HepG2 (cell line): ENCODE measurements at regions not wholly inside any gene's neighbourhood (a gene's known extent, or its start where the extent isn't known, plus 50 kb on each side); places are given as distances from the start of the nearest gene placed in this dataset.

Experiments
- ATAC-seq: fragments of 200-7000 bp; cut with Tn5 transposase; 3 replicates; pipeline ENCODE4 v1.9.1; 2020; ENCODE audit warnings: mild to moderate bottlenecking, moderate library complexity
- BruUV-seq: library from RNA; stranded (reverse); fragments of 400-500 nt; replicated peaks from 2 replicates; lab custom pipeline; 2021; lab: Mats Ljungman, UMichigan
- CTCF ChIA-PET: fragments of 300-600 bp; formaldehyde crosslinking; extraction: SDS; loops from one replicate; lab custom pipeline; 2021; ENCODE audit warnings: low total read pairs, inconsistent platforms, low intra/inter-chr PET ratio; lab: Yijun Ruan, JAX
- POLR2A ChIA-PET: fragments of 350-600 bp; sonication (Branson Sonifier 250); formaldehyde crosslinking; loops from one replicate; lab custom pipeline; 2020; ENCODE audit warnings: antibody characterized with exemption, inconsistent platforms; lab: Yijun Ruan, JAX
- DNase-seq: peaks from one replicate; pipeline ENCODE4 v3.0.0-alpha.2; 2015; ENCODE audit warnings: low spot score
- FAIRE-seq: peaks from 3 replicates; lab custom pipeline; 2011; peaks lifted over from hg19 to GRCh38; lab: Jason Lieb, UNC
- H2AFZ ChIP-seq: one replicate; pipeline ENCODE4 v1.6.1; 2011; ENCODE audit warnings: low read length, inconsistent platforms
- H3K27ac ChIP-seq: fragments of 300-600 bp; 3 replicates; pipeline ENCODE4 v1.8.0; 2011; ENCODE audit warnings: mixed run types, mild to moderate bottlenecking, mixed read lengths, low read length, inconsistent platforms; ENCODE audit not compliant: insufficient read depth; ENCODE audit errors: extremely low read length
- H3K27me3 ChIP-seq, 2 experiments: fragments of 200-600 bp in 1 of 2; 2 replicates in 1 of 2; 3 replicates in 1 of 2; pipeline versions ENCODE4 v1.6.0 to v1.8.0; 2011; ENCODE audit warnings: low read length in 2 of 2, mild to moderate bottlenecking in 2 of 2, moderate library complexity in 2 of 2, inconsistent platforms in 1 of 2; ENCODE audit not compliant: insufficient read depth in 2 of 2, control insufficient read depth in 1 of 2
- H3K36me3 ChIP-seq, 2 experiments: fragments of 200-600 bp in 1 of 2; replicated peaks in 1 of 2; 2 replicates in 1 of 2; 3 replicates in 1 of 2; pipeline versions ENCODE4 v1.5.1 to v1.8.0; 2011; ENCODE audit warnings: low read length in 2 of 2, inconsistent platforms in 1 of 2; ENCODE audit not compliant: insufficient read depth in 2 of 2, control insufficient read depth in 1 of 2
- H3K4me1 ChIP-seq: 2 replicates; pipeline ENCODE4 v1.5.1; 2012; ENCODE audit warnings: low read length, inconsistent platforms; ENCODE audit not compliant: insufficient read depth
- H3K4me2 ChIP-seq: 2 replicates; pipeline ENCODE4 v1.6.0; 2011; ENCODE audit warnings: low read depth, low read length, inconsistent platforms
- H3K4me3 ChIP-seq, 3 experiments: fragments of 200-600 bp in 1 of 3; sonication (generic), shearing (Covaris generic) in 1 of 3; replicated peaks in 1 of 3; 2 replicates each; pipeline ENCODE4 v1.5.1; 2011 to 2016; ENCODE audit warnings: low read length in 3 of 3, inconsistent platforms in 2 of 3, low read depth in 2 of 3, mild to moderate bottlenecking in 2 of 3, control low read depth in 1 of 3, mixed read lengths in 1 of 3; ENCODE audit not compliant: insufficient read depth in 1 of 3
- H3K79me2 ChIP-seq: one replicate; pipeline ENCODE4 v1.6.1; 2011; ENCODE audit warnings: low read length, inconsistent platforms; ENCODE audit not compliant: insufficient read depth
- H3K9ac ChIP-seq: 2 replicates; pipeline ENCODE4 v1.6.0; 2011; ENCODE audit warnings: mild to moderate bottlenecking, low read depth, low read length, inconsistent platforms; ENCODE audit not compliant: insufficient read depth
- H3K9me3 ChIP-seq: 2 replicates; pipeline ENCODE4 v1.5.1; 2012; ENCODE audit warnings: mild to moderate bottlenecking, low read length
- H4K20me1 ChIP-seq: 2 replicates; pipeline ENCODE4 v1.6.0; 2011; ENCODE audit warnings: inconsistent platforms, mild to moderate bottlenecking, low read length, moderate library complexity; ENCODE audit not compliant: insufficient read depth
- CCAR2 ChIP-seq: fragments of 200-400 bp; formaldehyde crosslinking; optimal IDR thresholded peaks from 2 replicates; pipeline ENCODE3; 2018; ENCODE audit warnings: low read depth, mild to moderate bottlenecking, low read length, moderate library complexity
- HMGA1 ChIP-seq: sonication (generic); formaldehyde crosslinking; conservative IDR thresholded peaks from 2 replicates; pipeline ENCODE4 v1.4.0; 2020; ENCODE audit warnings: missing genetic modification reagents
- NR2F1 ChIP-seq, 2 experiments: fragments of 450-650 bp in 1 of 2; formaldehyde crosslinking in 1 of 2; IDR thresholded peaks; 2 replicates each; pipeline versions ENCODE4 v1.5.0 to v1.6.1; 2016 to 2020; ENCODE audit warnings: mild to moderate bottlenecking in 1 of 2, missing compliant biosample characterization in 1 of 2, missing genetic modification reagents in 1 of 2, moderate library complexity in 1 of 2
- RFX1 ChIP-seq: fragments of 450-650 bp; IDR thresholded peaks from 2 replicates; pipeline ENCODE4 v1.6.1; 2017
- SMYD3 ChIP-seq: sonication (generic); formaldehyde crosslinking; IDR thresholded peaks from 2 replicates; pipeline ENCODE4 v1.8.1; 2023; ENCODE audit warnings: mild to moderate bottlenecking, missing genetic modification reagents
- TCF12 ChIP-seq, 2 experiments: fragments of 450-650 bp in 1 of 2; sonication (generic) in 1 of 2; formaldehyde crosslinking in 1 of 2; IDR thresholded peaks; 2 replicates each; pipeline versions ENCODE4 v1.6.1 to v1.8.0; 2017 to 2022; ENCODE audit warnings: antibody characterized with exemption in 1 of 2, mild to moderate bottlenecking in 1 of 2, missing genetic modification reagents in 1 of 2, moderate library complexity in 1 of 2
- THYN1 ChIP-seq: sonication (generic); formaldehyde crosslinking; IDR thresholded peaks from 2 replicates; pipeline ENCODE4 v1.8.1; 2023; ENCODE audit warnings: low read depth, mild to moderate bottlenecking, moderate library complexity, missing genetic modification reagents, borderline replicate concordance
- ZBTB46 ChIP-seq: sonication (generic); formaldehyde crosslinking; IDR thresholded peaks from 2 replicates; pipeline ENCODE4 v1.4.0; 2020; ENCODE audit warnings: mild to moderate bottlenecking, missing genetic modification reagents, borderline replicate concordance
- ZNF30 ChIP-seq: sonication (generic); formaldehyde crosslinking; IDR thresholded peaks from 2 replicates; pipeline ENCODE4 v1.5.0; 2020; ENCODE audit warnings: mild to moderate bottlenecking, missing genetic modification reagents
- ZNF484 ChIP-seq: sonication (generic); formaldehyde crosslinking; IDR thresholded peaks from 2 replicates; pipeline ENCODE4 v1.5.1; 2020; ENCODE audit warnings: mild to moderate bottlenecking, low read depth, missing genetic modification reagents, borderline replicate concordance
- ZNF614 ChIP-seq: IDR thresholded peaks from 2 replicates; pipeline ENCODE4 v1.6.1; 2018; ENCODE audit warnings: missing biosample characterization, missing genetic modification reagents, inconsistent platforms, borderline replicate concordance
- ZNF720 ChIP-seq: sonication (generic); formaldehyde crosslinking; IDR thresholded peaks from 2 replicates; pipeline ENCODE4 v1.4.0; 2020; ENCODE audit warnings: missing genetic modification reagents
- WGBS: methylation state at CpG from one replicate; pipeline ENCODE4 v1.1.6; 2017; ENCODE audit warnings: low lambda C conversion rate; 5-methylcytosine and 5-hydroxymethylcytosine counted together
- in situ Hi-C: cut with HindIII; loops from 2 replicates; pipeline ENCODE4 v1.10.0; 2017; ENCODE audit warnings: low pct_unique_long_range_greater_than_20kb; ENCODE audit not compliant: extremely low pct_ligation_motif_present
- intact Hi-C: fragments of 100-400 bp; cut with micrococcal nuclease; formaldehyde crosslinking; loops from one replicate; pipeline ENCODE4 v1.10.0; 2022; ENCODE audit not compliant: unreplicated experiment

GRCh38 chr9:111236332-111236731 lies 93.7 kb downstream of the OR2K2 start:
- Histone ChIP-seq H3K4me1 (no peaks in the 10 kb centered on the region), H3K36me3 (no peaks in the 10 kb centered on the region), H2AFZ (no peak overlapping the region), H3K4me2 (no peak overlapping the region), H3K9me3 (no peaks in the 10 kb centered on the region), H3K27ac (no peak overlapping the region), H3K27me3 (no peaks in the 10 kb centered on the region), H3K9ac (no peak overlapping the region), H3K4me3 (no peak overlapping the region), H4K20me1 (no peaks in the 10 kb centered on the region), H3K79me2 (no peaks in the 10 kb centered on the region)
- intact Hi-C loops (no loop called here), in situ Hi-C loops (no loop called here)
- ChIA-PET CTCF (no interaction called here), POLR2A (no interaction called here)
- no TSS peak for BruUV-seq
- 43% methylated on average over 2 of the region's 2 CpGs for WGBS
- DNase-seq = no peak
- TF ChIP-seq ZNF720 (CRISPR knock-in tag) (no peak), ZNF484 (CRISPR knock-in tag) (no peak), SMYD3 (CRISPR knock-in tag) (no peak), CCAR2 (no peak), HMGA1 (CRISPR knock-in tag) (no peak), TCF12 (IDR thresholded peaks at IDR 0.05) (no peak), TCF12 (CRISPR knock-in tag; IDR thresholded peaks at IDR 0.05) (no peak), THYN1 (CRISPR knock-in tag) (no peak), ZNF614 (CRISPR knock-in tag) (no peak), NR2F1 (CRISPR knock-in tag; IDR thresholded peaks at IDR 0.05) (no peak), ZBTB46 (CRISPR knock-in tag) (no peak), ZNF30 (no peak), RFX1 (no peak)
- TF ChIP-seq, all 625 proteins: peak for 0
- no peak for FAIRE-seq
- ATAC-seq = no peak
